ENCODE measurements at regions not wholly inside any gene's neighbourhood (a gene's known extent, or its start where the extent isn't known, plus 50 kb on each side); places are given as distances from the start of the nearest gene placed in this dataset.

GRCh38 chr3:147795418-147795817 is 386.3 kb downstream of the ZIC1 start:
- Histone ChIP-seq H3K4me1 (ENCODE audit: control insufficient read depth in 1 of 2, insufficient read depth in 2 of 2, low read length in 2 of 2) (no peaks in the 10 kb centered on the region), H3K27ac (ENCODE audit: low read depth, low read length) (no peak overlapping the region), H4K8ac (ENCODE audit: low read depth, low read length) (no peak overlapping the region), H2BK120ac (ENCODE audit: insufficient read depth, low read length, poor library complexity) (no peak overlapping the region), H3K18ac (ENCODE audit: low read length) (no peak overlapping the region), H2BK5ac (ENCODE audit: low read depth, low read length, poor library complexity) (no peak overlapping the region), H3K79me2 (ENCODE audit: control insufficient read depth, insufficient read depth, low read length, poor library complexity) (no peaks in the 10 kb centered on the region), H3K9ac (ENCODE audit: low read length) (no peak overlapping the region), H3K9me3 (ENCODE audit: insufficient read depth, low read depth, low read length) (no peaks in the 10 kb centered on the region), H3K14ac (ENCODE audit: low read length) (no peak overlapping the region), H3K27me3 (ENCODE audit: insufficient read depth, low read length) (no peaks in the 10 kb centered on the region), H2AFZ (ENCODE audit: insufficient read depth, low read length, poor library complexity) (no peak overlapping the region), H3K23ac (ENCODE audit: low read length) (no peak overlapping the region), H3K36me3 (ENCODE audit: control insufficient read depth in 1 of 2, insufficient read depth in 2 of 2, low read length in 2 of 2) (no peaks in the 10 kb centered on the region), H4K91ac (ENCODE audit: low read depth, low read length) (no peak overlapping the region), H3K4me2 (ENCODE audit: low read length) (no peak overlapping the region), H4K12ac (ENCODE audit: low read depth, low read length) (no peak overlapping the region), H3K4ac (ENCODE audit: low read depth, low read length) (no peak overlapping the region), H2BK12ac (ENCODE audit: low read length) (no peak overlapping the region), H3K4me3 (ENCODE audit: low read depth, low read length) (no peak overlapping the region), H2AK5ac (ENCODE audit: low read length) (no peak overlapping the region), H3K79me1 (ENCODE audit: low read length) (no peaks in the 10 kb centered on the region)
- DNase-seq = no peak
- WGBS (ENCODE audit: extremely low coverage, insufficient coverage, insufficient read length) = no CpG with 5 or more reads among the region's 1 CpG

GRCh38 chr3:147797095-147797494 is 387.9 kb downstream of the ZIC1 start:
- Histone ChIP-seq H2BK12ac (ENCODE audit: low read length) (no peak overlapping the region), H4K91ac (ENCODE audit: low read depth, low read length) (no peak overlapping the region), H3K18ac (ENCODE audit: low read length) (no peak overlapping the region), H4K12ac (ENCODE audit: low read depth, low read length) (no peak overlapping the region), H3K79me2 (ENCODE audit: control insufficient read depth, insufficient read depth, low read length, poor library complexity) (no peaks in the 10 kb centered on the region), H3K14ac (ENCODE audit: low read length) (no peak overlapping the region), H3K79me1 (ENCODE audit: low read length) (no peaks in the 10 kb centered on the region), H4K8ac (ENCODE audit: low read depth, low read length) (no peak overlapping the region), H2AFZ (ENCODE audit: insufficient read depth, low read length, poor library complexity) (no peak overlapping the region), H2BK120ac (ENCODE audit: insufficient read depth, low read length, poor library complexity) (no peak overlapping the region), H2BK5ac (ENCODE audit: low read depth, low read length, poor library complexity) (no peak overlapping the region), H3K27me3 (ENCODE audit: insufficient read depth, low read length) (no peaks in the 10 kb centered on the region), H3K36me3 (ENCODE audit: control insufficient read depth in 1 of 2, insufficient read depth in 2 of 2, low read length in 2 of 2) (no peaks in the 10 kb centered on the region), H3K9ac (ENCODE audit: low read length) (no peak overlapping the region), H3K4me3 (ENCODE audit: low read depth, low read length) (no peak overlapping the region), H3K23ac (ENCODE audit: low read length) (no peak overlapping the region), H3K4me2 (ENCODE audit: low read length) (no peak overlapping the region), H3K9me3 (ENCODE audit: insufficient read depth, low read depth, low read length) (no peaks in the 10 kb centered on the region), H3K27ac (ENCODE audit: low read depth, low read length) (no peak overlapping the region), H3K4ac (ENCODE audit: low read depth, low read length) (no peak overlapping the region), H3K4me1 (ENCODE audit: control insufficient read depth in 1 of 2, insufficient read depth in 2 of 2, low read length in 2 of 2) (no peaks in the 10 kb centered on the region), H2AK5ac (ENCODE audit: low read length) (no peak overlapping the region)
- DNase-seq = no peak

GRCh38 chr3:147799601-147800000 is 390.4 kb downstream of the ZIC1 start:
- no CpG with 5 or more reads among the region's 2 CpGs for WGBS (ENCODE audit: extremely low coverage, insufficient coverage, insufficient read length)
- no peak overlapping the region for H4K91ac ChIP-seq (ENCODE audit: low read depth, low read length)
- H3K9me3 ChIP-seq (ENCODE audit: insufficient read depth, low read depth, low read length) = no peaks in the 10 kb centered on the region
- no peak overlapping the region for H3K4me3 ChIP-seq (ENCODE audit: low read depth, low read length)
- no peaks in the 10 kb centered on the region for H3K4me1 ChIP-seq (ENCODE audit: control insufficient read depth in 1 of 2, insufficient read depth in 2 of 2, low read length in 2 of 2)
- no peak overlapping the region for H2AFZ ChIP-seq (ENCODE audit: insufficient read depth, low read length, poor library complexity)
- H2BK120ac ChIP-seq (ENCODE audit: insufficient read depth, low read length, poor library complexity) = no peak overlapping the region
- H3K4me2 ChIP-seq (ENCODE audit: low read length) = no peak overlapping the region
- no peak overlapping the region for H3K23ac ChIP-seq (ENCODE audit: low read length)
- DNase-seq = no peak
- no peak overlapping the region for H3K14ac ChIP-seq (ENCODE audit: low read length)
- H3K9ac ChIP-seq (ENCODE audit: low read length) = no peak overlapping the region
- no peak overlapping the region for H2AK5ac ChIP-seq (ENCODE audit: low read length)
- H3K79me2 ChIP-seq (ENCODE audit: control insufficient read depth, insufficient read depth, low read length, poor library complexity) = no peaks in the 10 kb centered on the region
- no peak overlapping the region for H4K12ac ChIP-seq (ENCODE audit: low read depth, low read length)
- H3K27ac ChIP-seq (ENCODE audit: low read depth, low read length) = no peak overlapping the region
- H3K4ac ChIP-seq (ENCODE audit: low read depth, low read length) = no peak overlapping the region
- no peaks in the 10 kb centered on the region for H3K79me1 ChIP-seq (ENCODE audit: low read length)
- H3K27me3 ChIP-seq (ENCODE audit: insufficient read depth, low read length) = no peaks in the 10 kb centered on the region
- H2BK5ac ChIP-seq (ENCODE audit: low read depth, low read length, poor library complexity) = no peak overlapping the region
- H3K18ac ChIP-seq (ENCODE audit: low read length) = no peak overlapping the region
- H4K8ac ChIP-seq (ENCODE audit: low read depth, low read length) = no peak overlapping the region
- H2BK12ac ChIP-seq (ENCODE audit: low read length) = no peak overlapping the region
- H3K36me3 ChIP-seq (ENCODE audit: control insufficient read depth in 1 of 2, insufficient read depth in 2 of 2, low read length in 2 of 2) = no peaks in the 10 kb centered on the region

GRCh38 chr3:147807776-147808175 is 398.6 kb downstream of the ZIC1 start:
- Histone ChIP-seq H2AK5ac (ENCODE audit: low read length) (no peak overlapping the region), H3K79me2 (ENCODE audit: control insufficient read depth, insufficient read depth, low read length, poor library complexity) (no peaks in the 10 kb centered on the region), H4K12ac (ENCODE audit: low read depth, low read length) (no peak overlapping the region), H3K4me1 (ENCODE audit: control insufficient read depth in 1 of 2, insufficient read depth in 2 of 2, low read length in 2 of 2) (no peaks in the 10 kb centered on the region), H3K4me2 (ENCODE audit: low read length) (no peak overlapping the region), H3K9me3 (ENCODE audit: insufficient read depth, low read depth, low read length) (no peaks in the 10 kb centered on the region), H3K18ac (ENCODE audit: low read length) (no peak overlapping the region), H2BK12ac (ENCODE audit: low read length) (no peak overlapping the region), H3K27ac (ENCODE audit: low read depth, low read length) (no peak overlapping the region), H3K14ac (ENCODE audit: low read length) (no peak overlapping the region), H2BK5ac (ENCODE audit: low read depth, low read length, poor library complexity) (no peak overlapping the region), H3K23ac (ENCODE audit: low read length) (no peak overlapping the region), H3K27me3 (ENCODE audit: insufficient read depth, low read length) (no peaks in the 10 kb centered on the region), H2AFZ (ENCODE audit: insufficient read depth, low read length, poor library complexity) (no peak overlapping the region), H4K8ac (ENCODE audit: low read depth, low read length) (no peak overlapping the region), H3K36me3 (ENCODE audit: control insufficient read depth in 1 of 2, insufficient read depth in 2 of 2, low read length in 2 of 2) (no peaks in the 10 kb centered on the region), H3K9ac (ENCODE audit: low read length) (no peak overlapping the region), H4K91ac (ENCODE audit: low read depth, low read length) (no peak overlapping the region), H3K79me1 (ENCODE audit: low read length) (no peaks in the 10 kb centered on the region), H3K4me3 (ENCODE audit: low read depth, low read length) (no peak overlapping the region), H2BK120ac (ENCODE audit: insufficient read depth, low read length, poor library complexity) (no peak overlapping the region), H3K4ac (ENCODE audit: low read depth, low read length) (no peak overlapping the region)
- WGBS (ENCODE audit: extremely low coverage, insufficient coverage, insufficient read length) = no CpG with 5 or more reads among the region's 1 CpG
- DNase-seq = no peak

GRCh38 chr3:147809206-147809605 is 400.0 kb downstream of the ZIC1 start:
- H2BK120ac ChIP-seq (ENCODE audit: insufficient read depth, low read length, poor library complexity) = no peak overlapping the region
- H3K27me3 ChIP-seq (ENCODE audit: insufficient read depth, low read length) = no peaks in the 10 kb centered on the region
- no peak overlapping the region for H3K14ac ChIP-seq (ENCODE audit: low read length)
- no peak overlapping the region for H2BK5ac ChIP-seq (ENCODE audit: low read depth, low read length, poor library complexity)
- H4K8ac ChIP-seq (ENCODE audit: low read depth, low read length) = no peak overlapping the region
- no peak for DNase-seq
- no peaks in the 10 kb centered on the region for H3K79me2 ChIP-seq (ENCODE audit: control insufficient read depth, insufficient read depth, low read length, poor library complexity)
- H3K9me3 ChIP-seq (ENCODE audit: insufficient read depth, low read depth, low read length) = no peaks in the 10 kb centered on the region
- no peak overlapping the region for H3K4me3 ChIP-seq (ENCODE audit: low read depth, low read length)
- H3K27ac ChIP-seq (ENCODE audit: low read depth, low read length) = no peak overlapping the region
- no peaks in the 10 kb centered on the region for H3K79me1 ChIP-seq (ENCODE audit: low read length)
- no peak overlapping the region for H3K23ac ChIP-seq (ENCODE audit: low read length)
- no peak overlapping the region for H4K91ac ChIP-seq (ENCODE audit: low read depth, low read length)
- WGBS (ENCODE audit: extremely low coverage, insufficient coverage, insufficient read length) = no CpG with 5 or more reads among the region's 1 CpG
- H3K4me2 ChIP-seq (ENCODE audit: low read length) = no peak overlapping the region
- no peak overlapping the region for H3K9ac ChIP-seq (ENCODE audit: low read length)
- H2AFZ ChIP-seq (ENCODE audit: insufficient read depth, low read length, poor library complexity) = no peak overlapping the region
- H4K12ac ChIP-seq (ENCODE audit: low read depth, low read length) = no peak overlapping the region
- no peak overlapping the region for H2BK12ac ChIP-seq (ENCODE audit: low read length)
- no peaks in the 10 kb centered on the region for H3K36me3 ChIP-seq (ENCODE audit: control insufficient read depth in 1 of 2, insufficient read depth in 2 of 2, low read length in 2 of 2)
- H2AK5ac ChIP-seq (ENCODE audit: low read length) = no peak overlapping the region
- no peaks in the 10 kb centered on the region for H3K4me1 ChIP-seq (ENCODE audit: control insufficient read depth in 1 of 2, insufficient read depth in 2 of 2, low read length in 2 of 2)
- H3K4ac ChIP-seq (ENCODE audit: low read depth, low read length) = no peak overlapping the region
- no peak overlapping the region for H3K18ac ChIP-seq (ENCODE audit: low read length)

Measured in trophoblast cell (in vitro differentiated cells and primary cell).